ENCODE measurements at regions not wholly inside any gene's neighbourhood (a gene's known extent, or its start where the extent isn't known, plus 50 kb on each side); places are given as distances from the start of the nearest gene placed in this dataset.

DNA sequence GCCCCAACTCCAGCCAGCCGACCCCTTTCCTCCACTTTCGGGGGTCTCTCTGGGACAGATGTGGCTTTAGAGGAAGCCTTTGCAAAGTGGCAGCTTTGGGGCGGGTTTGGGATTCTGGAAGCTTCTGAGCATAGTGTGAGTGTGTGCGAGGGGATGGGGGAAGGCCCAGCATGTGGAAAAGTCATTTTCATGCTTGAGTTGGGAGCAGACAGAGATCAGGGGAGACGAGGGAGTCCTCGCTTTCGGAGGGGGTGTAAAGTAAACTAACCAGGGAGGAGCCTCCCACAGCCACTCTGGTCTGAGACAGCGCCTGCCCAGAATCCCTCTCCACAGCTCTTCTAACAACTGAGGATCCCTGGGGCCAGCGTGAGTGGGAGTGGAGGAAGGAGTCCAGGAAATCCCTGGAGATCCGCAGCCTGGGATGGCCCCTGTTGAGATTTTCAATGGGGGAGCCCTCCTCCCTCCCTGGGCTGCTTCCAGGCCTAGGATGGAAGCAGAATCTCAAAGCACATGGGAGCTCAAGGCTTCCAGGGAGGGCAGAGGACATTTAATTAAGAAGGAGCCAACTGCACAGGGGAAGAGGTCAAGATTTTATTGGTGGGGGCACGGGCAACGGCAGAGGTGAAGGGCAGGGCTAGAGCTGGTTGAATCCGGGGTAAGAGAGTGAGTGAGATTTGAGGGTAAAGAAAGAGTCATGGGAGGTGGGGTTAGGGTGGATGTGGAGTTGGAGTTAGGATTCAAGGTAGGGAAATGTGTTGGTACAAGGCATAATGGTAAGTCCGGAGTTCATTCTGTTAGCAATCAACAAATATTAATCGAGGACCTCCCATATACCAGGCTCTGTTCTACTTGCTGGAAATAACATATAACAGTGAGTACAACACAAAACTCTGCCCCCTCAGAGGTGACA, 102.3 kb upstream of the FOXP4 start:
- peak; percentile 38 for ATAC-seq
- H3K36me3 ChIP-seq, result no peaks in the 10 kb centered on the region
- WGBS, 2 donors (ENCODE audit: low coverage in 1 of 2), result 28 to 67% methylated on average over 3 to 7 of the region's 15 CpGs
- H3K9me3 ChIP-seq, result no peaks in the 10 kb centered on the region
- peak overlapping the region in 3 of 4 donors; percentile 64 to 76 (median 74) for H3K27ac ChIP-seq
- H3K4me3 ChIP-seq, result peak overlapping the region in 1 of 2 donors; percentile 40
- H3K4me1 ChIP-seq, result peaks cover 0 to 39% (median 18%) of the 10 kb centered on the region in 3 donors
- TF ChIP-seq POLR2A (IDR thresholded peaks at IDR 0.05) (no peak), EP300 (IDR thresholded peaks at IDR 0.05) (no peak), POLR2AphosphoS5 (IDR thresholded peaks at IDR 0.05) (no peak)
- TF ChIP-seq, protein P1, sequence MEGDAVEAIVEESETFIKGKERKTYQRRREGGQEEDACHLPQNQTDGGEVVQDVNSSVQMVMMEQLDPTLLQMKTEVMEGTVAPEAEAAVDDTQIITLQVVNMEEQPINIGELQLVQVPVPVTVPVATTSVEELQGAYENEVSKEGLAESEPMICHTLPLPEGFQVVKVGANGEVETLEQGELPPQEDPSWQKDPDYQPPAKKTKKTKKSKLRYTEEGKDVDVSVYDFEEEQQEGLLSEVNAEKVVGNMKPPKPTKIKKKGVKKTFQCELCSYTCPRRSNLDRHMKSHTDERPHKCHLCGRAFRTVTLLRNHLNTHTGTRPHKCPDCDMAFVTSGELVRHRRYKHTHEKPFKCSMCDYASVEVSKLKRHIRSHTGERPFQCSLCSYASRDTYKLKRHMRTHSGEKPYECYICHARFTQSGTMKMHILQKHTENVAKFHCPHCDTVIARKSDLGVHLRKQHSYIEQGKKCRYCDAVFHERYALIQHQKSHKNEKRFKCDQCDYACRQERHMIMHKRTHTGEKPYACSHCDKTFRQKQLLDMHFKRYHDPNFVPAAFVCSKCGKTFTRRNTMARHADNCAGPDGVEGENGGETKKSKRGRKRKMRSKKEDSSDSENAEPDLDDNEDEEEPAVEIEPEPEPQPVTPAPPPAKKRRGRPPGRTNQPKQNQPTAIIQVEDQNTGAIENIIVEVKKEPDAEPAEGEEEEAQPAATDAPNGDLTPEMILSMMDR (IDR thresholded peaks at IDR 0.05), result no peak
- peaks cover 12% of the 10 kb centered on the region for H3K27me3 ChIP-seq

GRCh38 chr6:41445261-41445660, 100.9 kb upstream of the FOXP4 start:
- TF ChIP-seq POLR2AphosphoS5 (IDR thresholded peaks at IDR 0.05), result no peak
- TF ChIP-seq, protein P1 (IDR thresholded peaks at IDR 0.05), result no peak
- no peak for TF ChIP-seq EP300 (IDR thresholded peaks at IDR 0.05)
- TF ChIP-seq POLR2A (IDR thresholded peaks at IDR 0.05), result no peak
- Histone ChIP-seq H3K27me3 (peaks cover 12% of the 10 kb centered on the region), H3K36me3 (no peaks in the 10 kb centered on the region), H3K4me3 (no peak overlapping the region), H3K27ac (peak overlapping the region in 3 of 4 donors; percentile 26 to 64 (median 27)), H3K4me1 (peaks cover 0 to 52% (median 28%) of the 10 kb centered on the region in 3 donors), H3K9me3 (no peaks in the 10 kb centered on the region)
- no peak for ATAC-seq
- WGBS, 2 donors (ENCODE audit: low coverage in 1 of 2), result 33 to 44% methylated on average over 4 to 11 of the region's 11 CpGs

DNA sequence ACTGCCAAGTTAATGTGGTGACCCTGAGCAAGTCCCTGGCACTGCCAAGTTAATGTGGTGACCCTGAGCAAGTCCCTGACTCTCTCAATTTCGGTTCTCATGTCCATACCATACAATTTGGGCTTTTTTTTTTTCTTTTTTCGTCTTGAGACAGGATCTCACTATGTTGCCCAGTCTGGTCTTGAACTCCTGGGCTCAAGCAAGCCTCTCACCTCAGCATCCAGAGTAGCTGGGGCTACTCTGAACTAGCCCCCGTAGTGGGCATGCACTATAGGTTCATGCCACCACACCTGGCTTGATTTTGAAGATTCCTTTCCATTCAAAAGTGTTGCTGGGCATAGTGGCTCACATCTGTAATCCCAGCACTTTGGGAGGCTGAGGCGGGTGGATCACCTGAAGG, 100.0 kb upstream of the FOXP4 start:
- H3K4me1 ChIP-seq, result peaks cover 0 to 61% (median 31%) of the 10 kb centered on the region in 3 donors
- no peaks in the 10 kb centered on the region for H3K36me3 ChIP-seq
- ATAC-seq, result no peak
- no peaks in the 10 kb centered on the region for H3K9me3 ChIP-seq
- no peak overlapping the region for H3K4me3 ChIP-seq
- 81 to 83% methylated on average over 2 to 3 of the region's 4 CpGs for WGBS, 2 donors (ENCODE audit: low coverage in 1 of 2)
- TF ChIP-seq POLR2AphosphoS5 (IDR thresholded peaks at IDR 0.05) (no peak), EP300 (IDR thresholded peaks at IDR 0.05) (no peak), POLR2A (IDR thresholded peaks at IDR 0.05) (no peak)
- TF ChIP-seq, protein P1 (IDR thresholded peaks at IDR 0.05), result no peak
- peaks cover 12% of the 10 kb centered on the region for H3K27me3 ChIP-seq
- no peak overlapping the region for H3K27ac ChIP-seq

- H3K4me1 ChIP-seq, result peaks cover 2 to 70% (median 40%) of the 10 kb centered on the region in 3 donors
- TF ChIP-seq, protein P1 (IDR thresholded peaks at IDR 0.05), result no peak
- TF ChIP-seq POLR2AphosphoS5 (IDR thresholded peaks at IDR 0.05) (no peak), EP300 (IDR thresholded peaks at IDR 0.05) (no peak)
- no peak overlapping the region for H3K27ac ChIP-seq
- ATAC-seq, result no peak
- no peak overlapping the region for H3K4me3 ChIP-seq
- 77 to 86% methylated on average over 3 to 5 of the region's 8 CpGs for WGBS, 2 donors (ENCODE audit: low coverage in 1 of 2)
- H3K36me3 ChIP-seq, result no peaks in the 10 kb centered on the region
- no peaks in the 10 kb centered on the region for H3K9me3 ChIP-seq
- peaks cover 10% of the 10 kb centered on the region for H3K27me3 ChIP-seq
Measured at GRCh38 chr6:41446907-41447545, 99.2 kb upstream of the FOXP4 start.

Measured in gastroesophageal sphincter (tissue), 4 donors.